Stomach (tissue), 8 donors: ENCODE measurements at regions not wholly inside any gene's neighbourhood (a gene's known extent, or its start where the extent isn't known, plus 50 kb on each side); places are given as distances from the start of the nearest gene placed in this dataset.
A peak's percentile ranks its signal among the peaks of the same experiment; 100 is the strongest.

Experiments used
- DNase-seq, 2 donors: peaks; one replicate each; pipeline versions ENCODE4 v3.0.0 to v3.0.0-alpha.2; 2013 to 2019
- H3K27ac ChIP-seq, 5 donors: fragments of 200-600 bp in 4 of 5; sonication (generic) in 4 of 5; one replicate each; pipeline ENCODE4 v1.5.1; 2013 to 2019; ENCODE audit warnings: mild to moderate bottlenecking in 1 of 5, moderate library complexity in 1 of 5
- H3K27me3 ChIP-seq, 3 donors: fragments of 200-600 bp; sonication (generic); one replicate each; pipeline ENCODE4 v1.5.1; 2017 to 2019; ENCODE audit warnings: mixed run types in 1 of 3
- H3K36me3 ChIP-seq, 4 donors: fragments of 200-600 bp; sonication (generic); 1 replicate in 3 of 4; 2 replicates in 1 of 4; pipeline ENCODE4 v1.5.1; 2016 to 2019
- H3K4me1 ChIP-seq, 4 donors: fragments of 200-600 bp; sonication (generic); one replicate each; pipeline ENCODE4 v1.5.1; 2016 to 2019
- H3K4me3 ChIP-seq, 4 donors: fragments of 200-600 bp; sonication (generic) in 3 of 4; one replicate each; pipeline ENCODE4 v1.5.1; 2016 to 2019; ENCODE audit warnings: mild to moderate bottlenecking in 1 of 4
- H3K9me3 ChIP-seq, 4 donors: fragments of 200-600 bp; sonication (generic); one replicate each; pipeline ENCODE4 v1.5.1; 2016 to 2019
- EP300 ChIP-seq: sonication (generic); formaldehyde crosslinking; IDR thresholded peaks from one replicate; pipeline ENCODE4 v1.6.1; 2017; ENCODE audit warnings: antibody characterized with exemption
- POLR2A ChIP-seq, 4 donors: fragments of 450-650 bp; IDR thresholded peaks; one replicate each; pipeline ENCODE4 v1.6.1; 2016; ENCODE audit warnings: antibody characterized with exemption in 4 of 4, control low read depth in 2 of 4, mild to moderate bottlenecking in 1 of 4, moderate library complexity in 1 of 4
- POLR2AphosphoS5 ChIP-seq, 3 donors: sonication (generic); formaldehyde crosslinking; IDR thresholded peaks; one replicate each; pipeline ENCODE4 v1.6.1; 2016; ENCODE audit warnings: antibody characterized with exemption in 3 of 3
- WGBS, 5 donors: extraction: QIAGEN DNeasy Blood & Tissue Kit in 3 of 5; methylation state at CpG; one replicate each; pipeline versions ENCODE4 v1.1.5 to v1.1.7; 2013 to 2018; 5-methylcytosine and 5-hydroxymethylcytosine counted together
- intact Hi-C: fragments of 100-400 bp; cut with DNase I; formaldehyde crosslinking; loops from one replicate; pipeline ENCODE4 v1.15.1; 2023; ENCODE audit warnings: low total_unique reads
- TF ChIP-seq, protein P1 (sequence below), 7 experiments: fragments of 450-650 bp in 4 of 7; fragments of 200-600 bp in 3 of 7; sonication (generic) in 3 of 7; IDR thresholded peaks; one replicate each; pipeline ENCODE4 v1.5.1; 2016 to 2019; ENCODE audit warnings: antibody characterized with exemption in 7 of 7, control low read depth in 2 of 7, mild to moderate bottlenecking in 1 of 7
- donor health status: healthy with polysubstance abuse.
- donor health status: Bipolar disorder and iron deficiency.
- donor health status: healthy.

DNA sequence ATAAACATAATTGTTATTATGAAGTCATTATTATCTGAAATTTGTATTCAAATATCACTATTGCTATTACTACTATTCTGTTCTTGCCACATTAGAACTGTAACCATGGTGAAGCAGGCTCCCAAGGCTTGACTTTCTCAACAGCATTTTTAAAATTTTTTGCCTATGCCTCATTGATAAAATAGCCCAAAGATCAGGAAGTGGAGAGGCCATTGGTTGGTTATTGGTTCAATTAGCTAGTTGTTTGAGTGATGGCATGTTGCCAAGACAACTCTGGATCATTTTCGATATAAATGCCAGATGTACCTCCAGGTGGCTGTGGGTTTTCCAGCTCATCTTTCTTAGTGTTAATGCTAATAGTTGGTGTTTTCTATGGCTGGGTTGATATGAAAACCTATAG, 513.5 kb downstream of the TRIB2 start:
- H3K27me3 ChIP-seq: no peaks in the 10 kb centered on the region
- H3K36me3 ChIP-seq: no peaks in the 10 kb centered on the region
- H3K4me1 ChIP-seq: no peaks in the 10 kb centered on the region
- DNase-seq: peak in 1 of 2 donors; percentile 2
- H3K4me3 ChIP-seq: no peak overlapping the region
- TF ChIP-seq EP300 (no peak), POLR2AphosphoS5 (IDR thresholded peaks at IDR 0.05) (no peak), POLR2A (IDR thresholded peaks at IDR 0.05) (no peak)
- TF ChIP-seq, protein P1, sequence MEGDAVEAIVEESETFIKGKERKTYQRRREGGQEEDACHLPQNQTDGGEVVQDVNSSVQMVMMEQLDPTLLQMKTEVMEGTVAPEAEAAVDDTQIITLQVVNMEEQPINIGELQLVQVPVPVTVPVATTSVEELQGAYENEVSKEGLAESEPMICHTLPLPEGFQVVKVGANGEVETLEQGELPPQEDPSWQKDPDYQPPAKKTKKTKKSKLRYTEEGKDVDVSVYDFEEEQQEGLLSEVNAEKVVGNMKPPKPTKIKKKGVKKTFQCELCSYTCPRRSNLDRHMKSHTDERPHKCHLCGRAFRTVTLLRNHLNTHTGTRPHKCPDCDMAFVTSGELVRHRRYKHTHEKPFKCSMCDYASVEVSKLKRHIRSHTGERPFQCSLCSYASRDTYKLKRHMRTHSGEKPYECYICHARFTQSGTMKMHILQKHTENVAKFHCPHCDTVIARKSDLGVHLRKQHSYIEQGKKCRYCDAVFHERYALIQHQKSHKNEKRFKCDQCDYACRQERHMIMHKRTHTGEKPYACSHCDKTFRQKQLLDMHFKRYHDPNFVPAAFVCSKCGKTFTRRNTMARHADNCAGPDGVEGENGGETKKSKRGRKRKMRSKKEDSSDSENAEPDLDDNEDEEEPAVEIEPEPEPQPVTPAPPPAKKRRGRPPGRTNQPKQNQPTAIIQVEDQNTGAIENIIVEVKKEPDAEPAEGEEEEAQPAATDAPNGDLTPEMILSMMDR (IDR thresholded peaks at IDR 0.05): no peak
- intact Hi-C loops: no loop called here
- H3K9me3 ChIP-seq: no peaks in the 10 kb centered on the region
- 47 to 83% (median 60%) methylated on average over 1 of the region's 1 CpG for WGBS, 5 donors
- no peak overlapping the region for H3K27ac ChIP-seq

DNA sequence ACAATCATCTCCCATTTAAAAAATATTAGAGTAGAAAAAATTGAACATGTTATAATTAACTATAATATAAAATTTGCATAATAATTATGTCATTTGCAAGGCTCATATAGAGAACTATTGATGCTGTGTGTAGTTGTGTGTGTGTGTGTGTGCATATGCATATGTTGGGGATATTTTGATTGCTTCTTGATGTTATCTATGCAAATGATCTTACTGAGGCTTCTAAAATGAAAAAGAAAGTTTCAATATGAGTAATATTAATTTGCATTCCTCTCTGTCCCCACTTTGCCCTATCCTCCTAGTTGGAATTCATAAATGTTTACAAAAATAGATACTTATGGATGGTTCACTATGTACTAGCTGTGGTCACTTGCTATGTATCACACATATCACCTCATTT, 523.3 kb downstream of the TRIB2 start:
- H3K27me3 ChIP-seq: no peaks in the 10 kb centered on the region
- intact Hi-C loops: no loop called here
- DNase-seq: no peak
- TF ChIP-seq EP300: no peak
- TF ChIP-seq, protein P1 (IDR thresholded peaks at IDR 0.05): no peak
- no peak for TF ChIP-seq POLR2A (IDR thresholded peaks at IDR 0.05)
- TF ChIP-seq POLR2AphosphoS5 (IDR thresholded peaks at IDR 0.05): no peak
- H3K27ac ChIP-seq: no peak overlapping the region
- no peaks in the 10 kb centered on the region for H3K36me3 ChIP-seq
- H3K9me3 ChIP-seq: no peaks in the 10 kb centered on the region
- no peaks in the 10 kb centered on the region for H3K4me1 ChIP-seq
- H3K4me3 ChIP-seq: no peak overlapping the region

DNA sequence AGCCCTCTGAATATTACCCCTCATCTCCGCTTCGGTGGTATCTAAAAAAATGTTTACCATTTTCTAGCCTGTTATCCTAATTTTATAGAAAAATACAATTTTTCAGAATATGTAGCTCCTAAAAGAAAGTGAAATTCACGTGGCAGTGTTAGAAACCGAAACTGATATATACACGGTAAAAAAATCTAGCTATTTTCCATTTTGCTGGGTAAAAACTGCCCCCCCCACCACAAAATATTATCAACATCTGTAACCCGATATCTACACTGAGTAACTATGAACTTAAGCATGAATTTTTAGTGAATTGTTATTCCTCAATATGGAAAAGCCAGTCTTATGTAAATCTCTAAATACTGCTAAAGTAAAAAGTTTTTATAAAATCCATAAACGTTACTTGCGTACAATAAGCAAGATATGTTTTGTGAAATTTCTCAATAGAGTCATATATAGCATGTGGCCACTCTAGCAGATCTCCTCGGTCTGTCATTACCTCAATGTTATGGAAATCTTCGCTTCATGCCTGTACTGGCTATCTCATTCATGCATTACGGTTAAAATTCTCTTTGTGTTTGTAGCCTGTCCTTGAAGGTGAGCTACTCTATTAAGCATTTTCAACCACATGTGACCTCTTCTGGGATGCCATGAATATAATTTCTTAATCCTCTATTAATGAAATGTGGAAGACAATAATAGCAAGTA, 524.2 kb downstream of the TRIB2 start:
- H3K4me3 ChIP-seq: no peak overlapping the region
- H3K9me3 ChIP-seq: no peaks in the 10 kb centered on the region
- no peak for TF ChIP-seq EP300
- TF ChIP-seq POLR2A (IDR thresholded peaks at IDR 0.05): no peak
- TF ChIP-seq, protein P1 (IDR thresholded peaks at IDR 0.05): no peak
- TF ChIP-seq POLR2AphosphoS5 (IDR thresholded peaks at IDR 0.05): no peak
- H3K27ac ChIP-seq: no peak overlapping the region
- no peaks in the 10 kb centered on the region for H3K36me3 ChIP-seq
- no peaks in the 10 kb centered on the region for H3K27me3 ChIP-seq
- intact Hi-C loops: no loop called here
- DNase-seq: no peak
- no peaks in the 10 kb centered on the region for H3K4me1 ChIP-seq
- WGBS, 5 donors: 75 to 88% (median 84%) methylated on average over 11 of the region's 11 CpGs

DNA sequence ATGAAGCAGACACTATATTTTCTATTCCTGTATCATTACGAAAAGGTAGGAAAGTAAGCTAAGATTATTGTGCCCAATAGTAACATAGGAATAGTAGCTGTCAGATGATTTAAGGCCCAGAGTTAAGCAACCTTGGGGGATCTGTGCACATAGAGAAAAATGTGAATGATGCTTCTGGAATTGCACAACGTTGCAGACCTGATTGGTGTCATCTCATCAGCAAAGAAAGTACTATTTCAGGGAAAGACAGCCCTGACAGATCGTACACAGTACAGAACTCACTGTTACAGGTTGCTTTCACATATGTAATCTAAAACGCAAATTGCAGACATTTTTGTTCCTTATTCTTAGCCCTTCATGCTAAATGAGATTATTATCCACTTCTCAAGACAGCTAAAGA, 535.9 kb downstream of the TRIB2 start:
- Histone ChIP-seq H3K4me1 (no peaks in the 10 kb centered on the region), H3K27me3 (no peaks in the 10 kb centered on the region), H3K9me3 (no peaks in the 10 kb centered on the region), H3K27ac (no peak overlapping the region), H3K4me3 (no peak overlapping the region), H3K36me3 (no peaks in the 10 kb centered on the region)
- DNase-seq: no peak
- intact Hi-C loops: no loop called here
- no peak for TF ChIP-seq POLR2A (IDR thresholded peaks at IDR 0.05)
- TF ChIP-seq EP300: no peak
- TF ChIP-seq, protein P1 (IDR thresholded peaks at IDR 0.05): no peak
- no peak for TF ChIP-seq POLR2AphosphoS5 (IDR thresholded peaks at IDR 0.05)
- 57 to 71% (median 66%) methylated on average over 4 of the region's 4 CpGs for WGBS, 5 donors
